Adrenal gland (tissue), 5 donors: ENCODE measurements at regions not wholly inside any gene's neighbourhood (a gene's known extent, or its start where the extent isn't known, plus 50 kb on each side); places are given as distances from the start of the nearest gene placed in this dataset.

Experiments
- CTCF ChIP-seq, 6 experiments: fragments of 450-650 bp in 4 of 6; fragments of 200-600 bp in 2 of 6; sonication (generic) in 1 of 6; IDR thresholded peaks; 1 replicate in 5 of 6; 2 replicates in 1 of 6; pipeline versions ENCODE4 v1.5.1 to v1.8.0; 2016 to 2021; ENCODE audit warnings: antibody characterized with exemption in 6 of 6, mild to moderate bottlenecking in 2 of 6, moderate library complexity in 1 of 6
- POLR2A ChIP-seq, 2 donors: fragments of 450-650 bp; IDR thresholded peaks; one replicate each; pipeline ENCODE4 v1.6.1; 2017; ENCODE audit warnings: antibody characterized with exemption in 2 of 2, mild to moderate bottlenecking in 2 of 2, moderate library complexity in 1 of 2
- donor health status: DM: no; HTN: no; CAD: no.

GRCh38 chr16:55204923-55205322 is 119.1 kb upstream of the IRX6 start:
- TF ChIP-seq CTCF (IDR thresholded peaks at IDR 0.05) (no peak), POLR2A (IDR thresholded peaks at IDR 0.05) (no peak)
